GM12873 (cell line): ENCODE measurements at regions not wholly inside any gene's neighbourhood (a gene's known extent, or its start where the extent isn't known, plus 50 kb on each side); places are given as distances from the start of the nearest gene placed in this dataset.

Experiments used
- TF ChIP-seq, protein P1 (sequence below): IDR thresholded peaks from 2 replicates; pipeline ENCODE4 v1.5.1; 2012; ENCODE audit warnings: low read depth, mild to moderate bottlenecking, moderate library complexity, low read length, control low read depth; ENCODE audit not compliant: insufficient read depth; ENCODE audit errors: missing control alignments

- TF ChIP-seq, protein P1, sequence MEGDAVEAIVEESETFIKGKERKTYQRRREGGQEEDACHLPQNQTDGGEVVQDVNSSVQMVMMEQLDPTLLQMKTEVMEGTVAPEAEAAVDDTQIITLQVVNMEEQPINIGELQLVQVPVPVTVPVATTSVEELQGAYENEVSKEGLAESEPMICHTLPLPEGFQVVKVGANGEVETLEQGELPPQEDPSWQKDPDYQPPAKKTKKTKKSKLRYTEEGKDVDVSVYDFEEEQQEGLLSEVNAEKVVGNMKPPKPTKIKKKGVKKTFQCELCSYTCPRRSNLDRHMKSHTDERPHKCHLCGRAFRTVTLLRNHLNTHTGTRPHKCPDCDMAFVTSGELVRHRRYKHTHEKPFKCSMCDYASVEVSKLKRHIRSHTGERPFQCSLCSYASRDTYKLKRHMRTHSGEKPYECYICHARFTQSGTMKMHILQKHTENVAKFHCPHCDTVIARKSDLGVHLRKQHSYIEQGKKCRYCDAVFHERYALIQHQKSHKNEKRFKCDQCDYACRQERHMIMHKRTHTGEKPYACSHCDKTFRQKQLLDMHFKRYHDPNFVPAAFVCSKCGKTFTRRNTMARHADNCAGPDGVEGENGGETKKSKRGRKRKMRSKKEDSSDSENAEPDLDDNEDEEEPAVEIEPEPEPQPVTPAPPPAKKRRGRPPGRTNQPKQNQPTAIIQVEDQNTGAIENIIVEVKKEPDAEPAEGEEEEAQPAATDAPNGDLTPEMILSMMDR = peak; percentile 42
Observed at GRCh38 chr2:118492335-118492734, 355.1 kb downstream of the EN1 start.

DNA sequence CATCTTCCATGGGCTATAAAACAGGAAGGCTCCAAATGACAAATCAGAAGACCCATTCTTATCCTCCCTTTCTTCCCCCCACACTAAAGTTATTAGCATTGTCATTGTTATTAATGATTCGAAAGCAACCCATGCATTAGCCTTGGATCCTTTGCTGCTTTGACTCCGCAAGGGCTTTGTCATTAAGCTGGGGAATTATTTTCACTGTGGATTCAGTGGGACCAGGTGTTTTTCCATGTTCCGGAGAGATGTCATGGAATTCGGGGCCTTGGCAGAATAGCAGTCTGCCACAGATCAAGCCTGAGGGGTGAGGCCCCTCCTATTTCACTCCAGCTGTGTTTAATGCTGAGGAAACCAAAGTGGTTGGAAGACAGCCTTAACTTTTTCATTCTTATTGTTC is 357.1 kb downstream of the EN1 start:
- TF ChIP-seq, protein P1 = no peak

DNA sequence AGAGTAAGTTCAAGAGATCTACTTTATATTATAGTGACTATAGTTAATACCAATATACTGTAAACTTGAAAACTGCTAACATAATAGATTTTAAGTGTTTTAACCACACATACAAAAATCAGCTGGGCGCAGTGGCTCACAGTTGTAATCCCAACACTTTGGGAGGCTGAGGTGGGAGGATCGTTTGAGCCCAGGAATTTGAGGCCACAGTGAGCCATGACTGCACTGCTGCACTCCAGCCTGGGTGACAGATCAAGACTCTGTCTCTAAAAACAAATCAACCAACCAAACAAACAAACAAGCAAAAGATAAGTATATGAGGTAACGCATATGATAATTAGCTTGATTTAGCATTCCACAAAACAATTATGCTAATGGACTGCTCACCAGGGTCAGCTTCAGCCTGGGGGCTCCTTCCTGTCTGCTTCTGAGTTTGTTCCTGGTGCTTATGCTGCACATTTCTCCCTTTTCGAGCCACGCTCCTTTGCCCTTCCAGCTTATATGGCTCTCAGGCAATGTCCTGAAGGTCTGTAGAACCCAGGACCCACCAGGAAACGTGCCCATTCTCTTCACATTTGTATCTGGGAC is 357.6 kb downstream of the EN1 start:
- TF ChIP-seq, protein P1 = no peak

DNA sequence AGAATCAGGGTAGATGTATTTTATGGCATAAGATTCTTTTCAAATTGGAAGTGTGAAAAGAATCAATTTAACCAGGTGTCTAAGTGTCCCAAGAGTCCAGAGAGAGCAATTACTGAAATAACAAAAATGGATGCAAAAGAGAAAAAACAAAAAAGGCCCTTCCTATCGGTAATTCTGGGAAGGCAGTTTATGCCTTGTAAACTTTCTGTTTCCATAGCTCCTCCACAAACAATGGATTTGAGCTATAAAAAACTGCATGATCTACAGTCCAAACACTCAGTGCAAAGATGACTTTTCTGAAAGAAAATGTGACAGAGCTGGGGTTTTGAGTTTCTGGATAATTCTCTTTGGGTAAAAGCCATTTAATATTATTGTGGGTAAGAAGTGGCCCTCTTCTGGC is 366.1 kb downstream of the EN1 start:
- TF ChIP-seq, protein P1 = no peak

GRCh38 chr2:118479020-118479419 is 368.4 kb downstream of the EN1 start:
- TF ChIP-seq, protein P1 = no peak

GRCh38 chr2:118477111-118477862 is 370.2 kb downstream of the EN1 start:
- TF ChIP-seq, protein P1 = no peak

DNA sequence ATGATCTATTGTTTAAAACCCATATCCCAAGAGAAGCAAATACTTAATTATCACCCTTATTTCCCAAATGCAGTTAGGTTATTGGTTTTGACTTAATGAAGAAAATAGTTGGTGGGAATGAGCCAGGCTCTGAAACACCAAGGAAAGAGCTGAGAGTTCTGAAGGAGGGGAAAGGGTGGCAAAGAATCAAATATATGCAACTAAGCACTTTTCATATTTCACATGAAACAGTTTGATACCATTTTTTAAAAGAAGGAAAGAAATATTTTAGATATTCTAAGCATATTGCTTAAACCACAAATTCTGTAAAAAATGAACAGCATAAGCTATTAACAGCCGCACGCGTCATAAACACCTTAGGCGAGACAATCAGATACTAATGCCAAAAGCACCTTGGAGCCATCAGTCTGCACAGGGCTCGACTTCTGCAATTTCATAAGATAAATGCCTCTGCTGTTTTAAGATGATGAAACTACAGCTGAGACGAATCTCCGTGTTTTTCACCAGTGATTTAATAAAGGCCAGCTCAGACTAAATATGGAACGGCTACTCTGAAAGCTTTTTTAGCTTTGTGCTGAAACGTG is 371.7 kb downstream of the EN1 start:
- TF ChIP-seq, protein P1 = no peak
